ENCODE measurements at regions not wholly inside any gene's neighbourhood (a gene's known extent, or its start where the extent isn't known, plus 50 kb on each side); places are given as distances from the start of the nearest gene placed in this dataset.

- TF ChIP-seq, protein P1, sequence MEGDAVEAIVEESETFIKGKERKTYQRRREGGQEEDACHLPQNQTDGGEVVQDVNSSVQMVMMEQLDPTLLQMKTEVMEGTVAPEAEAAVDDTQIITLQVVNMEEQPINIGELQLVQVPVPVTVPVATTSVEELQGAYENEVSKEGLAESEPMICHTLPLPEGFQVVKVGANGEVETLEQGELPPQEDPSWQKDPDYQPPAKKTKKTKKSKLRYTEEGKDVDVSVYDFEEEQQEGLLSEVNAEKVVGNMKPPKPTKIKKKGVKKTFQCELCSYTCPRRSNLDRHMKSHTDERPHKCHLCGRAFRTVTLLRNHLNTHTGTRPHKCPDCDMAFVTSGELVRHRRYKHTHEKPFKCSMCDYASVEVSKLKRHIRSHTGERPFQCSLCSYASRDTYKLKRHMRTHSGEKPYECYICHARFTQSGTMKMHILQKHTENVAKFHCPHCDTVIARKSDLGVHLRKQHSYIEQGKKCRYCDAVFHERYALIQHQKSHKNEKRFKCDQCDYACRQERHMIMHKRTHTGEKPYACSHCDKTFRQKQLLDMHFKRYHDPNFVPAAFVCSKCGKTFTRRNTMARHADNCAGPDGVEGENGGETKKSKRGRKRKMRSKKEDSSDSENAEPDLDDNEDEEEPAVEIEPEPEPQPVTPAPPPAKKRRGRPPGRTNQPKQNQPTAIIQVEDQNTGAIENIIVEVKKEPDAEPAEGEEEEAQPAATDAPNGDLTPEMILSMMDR (IDR thresholded peaks at IDR 0.05), result no peak
- TF ChIP-seq ZFX (IDR thresholded peaks at IDR 0.05; ENCODE audit: borderline replicate concordance), result no peak
- no peak overlapping the region for H3K27ac ChIP-seq
Measured at GRCh38 chr4:124973716-124974115, 261.2 kb upstream of the ANKRD50 start.

GRCh38 chr4:124970011-124970410, 257.5 kb upstream of the ANKRD50 start:
- H3K27ac ChIP-seq, result no peak overlapping the region
- TF ChIP-seq, protein P1 (IDR thresholded peaks at IDR 0.05), result no peak
- TF ChIP-seq ZFX (IDR thresholded peaks at IDR 0.05; ENCODE audit: borderline replicate concordance), result no peak

DNA sequence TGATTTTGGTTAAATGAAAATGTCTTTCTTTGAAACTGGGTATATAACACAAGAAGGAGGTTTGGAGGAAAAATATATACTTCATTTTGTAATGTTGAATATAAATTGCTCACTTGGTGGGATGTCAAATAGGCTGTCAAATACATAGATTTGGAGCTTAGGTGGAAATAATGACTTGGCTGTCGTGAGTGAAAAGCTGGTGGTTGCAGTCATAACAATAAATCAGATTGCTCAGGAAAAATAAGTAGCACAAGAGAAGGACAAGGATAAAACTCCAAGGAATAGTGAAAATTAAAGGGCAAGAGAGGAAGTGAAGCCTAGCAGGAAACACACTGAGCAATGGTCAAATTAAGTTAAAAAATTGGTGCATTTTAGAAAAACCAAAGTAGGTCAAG, 253.0 kb upstream of the ANKRD50 start:
- TF ChIP-seq, protein P1 (IDR thresholded peaks at IDR 0.05), result no peak
- TF ChIP-seq ZFX (IDR thresholded peaks at IDR 0.05; ENCODE audit: borderline replicate concordance), result no peak

GRCh38 chr4:124964852-124965496, 252.4 kb upstream of the ANKRD50 start:
- TF ChIP-seq, protein P1 (IDR thresholded peaks at IDR 0.05), result no peak
- TF ChIP-seq ZFX (IDR thresholded peaks at IDR 0.05; ENCODE audit: borderline replicate concordance), result no peak
- H3K27ac ChIP-seq, result no peak overlapping the region

More for the DNA sequence above, 253.0 kb upstream of the ANKRD50 start:
- no peak overlapping the region for H3K27ac ChIP-seq

- TF ChIP-seq, protein P1 (IDR thresholded peaks at IDR 0.05), result no peak
- TF ChIP-seq ZFX (IDR thresholded peaks at IDR 0.05; ENCODE audit: borderline replicate concordance), result no peak
- no peak overlapping the region for H3K27ac ChIP-seq
Measured at GRCh38 chr4:124964251-124964650, 251.7 kb upstream of the ANKRD50 start.

GRCh38 chr4:124961138-124961750, 248.7 kb upstream of the ANKRD50 start:
- no peak for TF ChIP-seq ZFX (IDR thresholded peaks at IDR 0.05; ENCODE audit: borderline replicate concordance)
- TF ChIP-seq, protein P1 (IDR thresholded peaks at IDR 0.05), result no peak
- H3K27ac ChIP-seq, result no peak overlapping the region

GRCh38 chr4:124958847-124959246, 246.3 kb upstream of the ANKRD50 start:
- no peak overlapping the region for H3K27ac ChIP-seq
- TF ChIP-seq, protein P1 (IDR thresholded peaks at IDR 0.05), result no peak
- TF ChIP-seq ZFX (IDR thresholded peaks at IDR 0.05; ENCODE audit: borderline replicate concordance), result no peak
